ENCODE measurements at regions not wholly inside any gene's neighbourhood (a gene's known extent, or its start where the extent isn't known, plus 50 kb on each side); places are given as distances from the start of the nearest gene placed in this dataset.

DNA sequence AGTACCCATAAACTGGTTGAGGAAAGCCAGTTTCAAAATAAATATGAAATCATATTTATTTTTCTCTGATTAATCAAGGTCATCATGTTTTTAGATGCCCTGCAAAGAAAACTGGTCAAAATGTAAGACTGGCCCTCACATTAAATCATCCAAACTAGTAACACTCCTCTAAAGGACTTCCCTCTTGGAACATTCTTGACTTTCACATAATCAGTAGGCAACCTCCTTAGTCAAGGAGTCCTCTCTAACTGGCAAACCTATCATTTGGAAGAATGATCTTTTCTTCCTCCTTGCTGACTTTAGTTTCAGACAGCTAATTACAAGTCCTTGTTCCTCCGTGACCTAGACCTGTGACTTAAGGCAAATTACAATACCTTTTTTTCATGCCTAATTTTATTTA lies 82.5 kb upstream of the DCBLD2 start:
- DNase-seq (ENCODE audit: low read depth), result no peak
- no peak overlapping the region for H3K4me3 ChIP-seq (ENCODE audit: low read depth, low read length)
- no peak for TF ChIP-seq CTCF (conservative IDR thresholded peaks at IDR 0.05; ENCODE audit: low read depth, low read length)

GRCh38 chr3:98982351-98982750 lies 80.9 kb upstream of the DCBLD2 start:
- TF ChIP-seq CTCF (conservative IDR thresholded peaks at IDR 0.05; ENCODE audit: low read depth, low read length), result no peak
- no peak overlapping the region for H3K4me3 ChIP-seq (ENCODE audit: low read depth, low read length)
- DNase-seq (ENCODE audit: low read depth), result peak; percentile 48

DNA sequence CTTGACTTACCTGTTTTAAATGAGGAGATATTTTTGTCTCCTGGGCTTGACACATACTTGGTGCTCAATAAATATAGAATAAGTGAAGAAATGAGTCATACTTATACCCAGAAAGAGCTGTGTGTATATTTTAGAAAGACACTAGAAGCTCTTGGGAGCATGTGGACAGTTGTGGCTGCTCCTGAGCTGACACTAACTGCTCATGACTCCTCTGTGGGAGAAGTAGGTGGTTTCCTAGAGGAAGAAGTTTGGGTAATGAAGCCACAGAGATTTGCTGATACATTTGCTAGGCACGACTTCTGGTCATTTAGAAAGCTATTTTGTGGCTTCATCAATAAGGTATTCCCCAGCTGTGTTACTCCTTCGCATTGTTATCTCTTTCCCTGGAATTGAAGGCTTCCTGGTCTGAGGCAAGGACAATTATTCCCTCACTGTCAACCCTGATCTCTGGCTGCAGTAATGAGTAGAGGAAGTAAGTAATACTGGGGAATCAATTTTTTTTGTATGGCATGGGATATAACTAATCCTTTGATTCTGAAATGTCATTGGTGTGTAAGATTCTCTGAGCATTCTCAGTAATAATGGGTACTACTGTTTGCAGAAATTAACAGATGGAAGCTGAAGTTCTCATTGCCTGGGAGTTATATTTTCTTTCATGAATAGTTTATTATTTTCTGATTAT lies 79.6 kb upstream of the DCBLD2 start:
- peak; percentile 60 for DNase-seq (ENCODE audit: low read depth)
- H3K4me3 ChIP-seq (ENCODE audit: low read depth, low read length), result peak overlapping the region; percentile 0
- no peak for TF ChIP-seq CTCF (conservative IDR thresholded peaks at IDR 0.05; ENCODE audit: low read depth, low read length)

- no peak for DNase-seq (ENCODE audit: low read depth)
- H3K4me3 ChIP-seq (ENCODE audit: low read depth, low read length), result no peak overlapping the region
- no peak for TF ChIP-seq CTCF (conservative IDR thresholded peaks at IDR 0.05; ENCODE audit: low read depth, low read length)
Measured at GRCh38 chr3:98979296-98979695, 77.8 kb upstream of the DCBLD2 start.

GRCh38 chr3:98978068-98978811 lies 76.7 kb upstream of the DCBLD2 start:
- no peak for DNase-seq (ENCODE audit: low read depth)
- TF ChIP-seq CTCF (conservative IDR thresholded peaks at IDR 0.05; ENCODE audit: low read depth, low read length), result no peak
- H3K4me3 ChIP-seq (ENCODE audit: low read depth, low read length), result no peak overlapping the region

- peak; percentile 90 for DNase-seq (ENCODE audit: low read depth)
- TF ChIP-seq CTCF (conservative IDR thresholded peaks at IDR 0.05; ENCODE audit: low read depth, low read length), result no peak
- no peak overlapping the region for H3K4me3 ChIP-seq (ENCODE audit: low read depth, low read length)
Measured at GRCh38 chr3:98977520-98977919, 76.0 kb upstream of the DCBLD2 start.

- H3K4me3 ChIP-seq (ENCODE audit: low read depth, low read length), result no peak overlapping the region
- no peak for DNase-seq (ENCODE audit: low read depth)
- no peak for TF ChIP-seq CTCF (conservative IDR thresholded peaks at IDR 0.05; ENCODE audit: low read depth, low read length)
Measured at GRCh38 chr3:98974442-98974841, 72.9 kb upstream of the DCBLD2 start.

Measured in choroid plexus epithelial cell (primary cell).